LNCaP clone FGC (cell line): ENCODE measurements at regions not wholly inside any gene's neighbourhood (a gene's known extent, or its start where the extent isn't known, plus 50 kb on each side); places are given as distances from the start of the nearest gene placed in this dataset.

Experiments
- DNase-seq: peaks from one replicate; pipeline ENCODE4 v3.0.0-alpha.2; 2011; ENCODE audit warnings: low read depth
- H3K4me3 ChIP-seq: 2 replicates; pipeline ENCODE4 v1.5.1; 2011; ENCODE audit warnings: mild to moderate bottlenecking, low read depth, low read length, control low read depth
- CTCF ChIP-seq: IDR thresholded peaks from 2 replicates; pipeline ENCODE4 v1.5.1; 2012; ENCODE audit warnings: mild to moderate bottlenecking; ENCODE audit not compliant: control insufficient read depth, insufficient read depth; ENCODE audit errors: extremely low read depth

GRCh38 chr10:107873007-107873406, 708.5 kb upstream of the SORCS1 start:
- no peak overlapping the region for H3K4me3 ChIP-seq
- no peak for TF ChIP-seq CTCF
- no peak for DNase-seq

GRCh38 chr10:107865691-107866090, 701.2 kb upstream of the SORCS1 start:
- TF ChIP-seq CTCF, result no peak
- H3K4me3 ChIP-seq, result no peak overlapping the region
- no peak for DNase-seq

- no peak for TF ChIP-seq CTCF
- DNase-seq, result no peak
- H3K4me3 ChIP-seq, result no peak overlapping the region
Observed at GRCh38 chr10:107859065-107859464, 694.6 kb upstream of the SORCS1 start.

GRCh38 chr10:107856047-107856315, 691.5 kb upstream of the SORCS1 start:
- no peak overlapping the region for H3K4me3 ChIP-seq
- no peak for DNase-seq
- no peak for TF ChIP-seq CTCF

GRCh38 chr10:107855301-107856046, 691.0 kb upstream of the SORCS1 start:
- TF ChIP-seq CTCF, result no peak
- H3K4me3 ChIP-seq, result no peak overlapping the region
- no peak for DNase-seq

- no peak overlapping the region for H3K4me3 ChIP-seq
- no peak for DNase-seq
- TF ChIP-seq CTCF, result no peak
Observed at GRCh38 chr10:107848726-107849360, 684.3 kb upstream of the SORCS1 start.

- H3K4me3 ChIP-seq, result no peak overlapping the region
- TF ChIP-seq CTCF, result no peak
- no peak for DNase-seq
Observed at GRCh38 chr10:107847620-107848019, 683.1 kb upstream of the SORCS1 start.
